ENCODE measurements at regions not wholly inside any gene's neighbourhood (a gene's known extent, or its start where the extent isn't known, plus 50 kb on each side); places are given as distances from the start of the nearest gene placed in this dataset.
"Not testable (repeated sequence)": the region's sequence is repeated elsewhere in the genome, so short reads cannot be mapped to it uniquely, and the experiment has no call there.

DNA sequence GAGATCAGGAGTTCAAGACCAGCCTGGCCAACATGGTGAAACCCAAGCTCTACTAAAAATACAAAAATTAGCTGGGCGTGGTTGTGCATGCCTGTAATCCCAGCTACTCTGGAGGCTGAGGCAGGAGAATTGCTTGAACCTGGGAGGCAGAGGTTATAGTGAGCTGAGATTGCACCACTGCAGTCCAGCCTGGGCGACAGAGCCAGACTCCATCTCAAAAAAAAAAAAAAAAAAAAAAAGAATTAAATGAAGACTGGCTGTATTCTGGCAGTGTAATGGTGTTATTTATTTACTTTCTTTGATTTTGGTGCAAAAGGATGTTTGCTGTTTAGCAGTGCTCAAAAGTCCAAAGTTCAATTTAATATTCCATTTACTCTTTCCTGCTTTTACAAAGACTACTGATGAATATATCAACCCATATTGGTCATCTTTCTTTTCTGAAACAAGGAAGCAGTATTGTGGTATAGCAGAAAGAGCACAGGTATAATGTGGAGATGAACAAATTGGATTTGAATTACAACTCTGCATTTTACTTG, 198.4 kb upstream of the AHR start:
- TF ChIP-seq ZNF8 (CRISPR knock-in tag; IDR thresholded peaks at IDR 0.05); ZFP30 (CRISPR knock-in tag; IDR thresholded peaks at IDR 0.05); ARNTL (CRISPR knock-in tag; IDR thresholded peaks at IDR 0.05; ENCODE audit: borderline replicate concordance, low read depth); RARB (CRISPR knock-in tag; IDR thresholded peaks at IDR 0.05); TOX (CRISPR knock-in tag; IDR thresholded peaks at IDR 0.05; ENCODE audit: borderline replicate concordance); GLIS3 (CRISPR knock-in tag; IDR thresholded peaks at IDR 0.05); TCF4 (CRISPR knock-in tag; IDR thresholded peaks at IDR 0.05; ENCODE audit: borderline replicate concordance): not testable (repeated sequence)
- TF ChIP-seq, protein P1, sequence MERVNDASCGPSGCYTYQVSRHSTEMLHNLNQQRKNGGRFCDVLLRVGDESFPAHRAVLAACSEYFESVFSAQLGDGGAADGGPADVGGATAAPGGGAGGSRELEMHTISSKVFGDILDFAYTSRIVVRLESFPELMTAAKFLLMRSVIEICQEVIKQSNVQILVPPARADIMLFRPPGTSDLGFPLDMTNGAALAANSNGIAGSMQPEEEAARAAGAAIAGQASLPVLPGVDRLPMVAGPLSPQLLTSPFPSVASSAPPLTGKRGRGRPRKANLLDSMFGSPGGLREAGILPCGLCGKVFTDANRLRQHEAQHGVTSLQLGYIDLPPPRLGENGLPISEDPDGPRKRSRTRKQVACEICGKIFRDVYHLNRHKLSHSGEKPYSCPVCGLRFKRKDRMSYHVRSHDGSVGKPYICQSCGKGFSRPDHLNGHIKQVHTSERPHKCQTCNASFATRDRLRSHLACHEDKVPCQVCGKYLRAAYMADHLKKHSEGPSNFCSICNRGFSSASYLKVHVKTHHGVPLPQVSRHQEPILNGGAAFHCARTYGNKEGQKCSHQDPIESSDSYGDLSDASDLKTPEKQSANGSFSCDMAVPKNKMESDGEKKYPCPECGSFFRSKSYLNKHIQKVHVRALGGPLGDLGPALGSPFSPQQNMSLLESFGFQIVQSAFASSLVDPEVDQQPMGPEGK (CRISPR knock-in tag; IDR thresholded peaks at IDR 0.05; ENCODE audit: borderline replicate concordance): not testable (repeated sequence)
- TF ChIP-seq, protein P2, sequence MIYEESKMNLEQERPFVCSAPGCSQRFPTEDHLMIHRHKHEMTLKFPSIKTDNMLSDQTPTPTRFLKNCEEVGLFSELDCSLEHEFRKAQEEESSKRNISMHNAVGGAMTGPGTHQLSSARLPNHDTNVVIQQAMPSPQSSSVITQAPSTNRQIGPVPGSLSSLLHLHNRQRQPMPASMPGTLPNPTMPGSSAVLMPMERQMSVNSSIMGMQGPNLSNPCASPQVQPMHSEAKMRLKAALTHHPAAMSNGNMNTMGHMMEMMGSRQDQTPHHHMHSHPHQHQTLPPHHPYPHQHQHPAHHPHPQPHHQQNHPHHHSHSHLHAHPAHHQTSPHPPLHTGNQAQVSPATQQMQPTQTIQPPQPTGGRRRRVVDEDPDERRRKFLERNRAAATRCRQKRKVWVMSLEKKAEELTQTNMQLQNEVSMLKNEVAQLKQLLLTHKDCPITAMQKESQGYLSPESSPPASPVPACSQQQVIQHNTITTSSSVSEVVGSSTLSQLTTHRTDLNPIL (CRISPR knock-in tag; IDR thresholded peaks at IDR 0.05; ENCODE audit: low read depth): not testable (repeated sequence)
- TF ChIP-seq, protein P3, sequence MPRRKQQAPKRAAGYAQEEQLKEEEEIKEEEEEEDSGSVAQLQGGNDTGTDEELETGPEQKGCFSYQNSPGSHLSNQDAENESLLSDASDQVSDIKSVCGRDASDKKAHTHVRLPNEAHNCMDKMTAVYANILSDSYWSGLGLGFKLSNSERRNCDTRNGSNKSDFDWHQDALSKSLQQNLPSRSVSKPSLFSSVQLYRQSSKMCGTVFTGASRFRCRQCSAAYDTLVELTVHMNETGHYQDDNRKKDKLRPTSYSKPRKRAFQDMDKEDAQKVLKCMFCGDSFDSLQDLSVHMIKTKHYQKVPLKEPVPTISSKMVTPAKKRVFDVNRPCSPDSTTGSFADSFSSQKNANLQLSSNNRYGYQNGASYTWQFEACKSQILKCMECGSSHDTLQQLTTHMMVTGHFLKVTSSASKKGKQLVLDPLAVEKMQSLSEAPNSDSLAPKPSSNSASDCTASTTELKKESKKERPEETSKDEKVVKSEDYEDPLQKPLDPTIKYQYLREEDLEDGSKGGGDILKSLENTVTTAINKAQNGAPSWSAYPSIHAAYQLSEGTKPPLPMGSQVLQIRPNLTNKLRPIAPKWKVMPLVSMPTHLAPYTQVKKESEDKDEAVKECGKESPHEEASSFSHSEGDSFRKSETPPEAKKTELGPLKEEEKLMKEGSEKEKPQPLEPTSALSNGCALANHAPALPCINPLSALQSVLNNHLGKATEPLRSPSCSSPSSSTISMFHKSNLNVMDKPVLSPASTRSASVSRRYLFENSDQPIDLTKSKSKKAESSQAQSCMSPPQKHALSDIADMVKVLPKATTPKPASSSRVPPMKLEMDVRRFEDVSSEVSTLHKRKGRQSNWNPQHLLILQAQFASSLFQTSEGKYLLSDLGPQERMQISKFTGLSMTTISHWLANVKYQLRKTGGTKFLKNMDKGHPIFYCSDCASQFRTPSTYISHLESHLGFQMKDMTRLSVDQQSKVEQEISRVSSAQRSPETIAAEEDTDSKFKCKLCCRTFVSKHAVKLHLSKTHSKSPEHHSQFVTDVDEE (CRISPR knock-in tag; IDR thresholded peaks at IDR 0.05): not testable (repeated sequence)

All from SK-N-SH treated with all-trans-retinoic acid at 6 μM for 48 hours (cell line).